ENCODE measurements at regions not wholly inside any gene's neighbourhood (a gene's known extent, or its start where the extent isn't known, plus 50 kb on each side); places are given as distances from the start of the nearest gene placed in this dataset.

- no peak for TF ChIP-seq CTCF (IDR thresholded peaks at IDR 0.05; ENCODE audit: control insufficient read depth, insufficient read depth, low read depth, low read length, missing control alignments)
- H3K4me3 ChIP-seq (ENCODE audit: control insufficient read depth, low read depth, low read length): no peak overlapping the region
- DNase-seq (ENCODE audit: low read depth): no peak
These were observed 70.8 kb upstream of the FREM3 start for GRCh38 chr4:143771269-143771668.

GRCh38 chr4:143768007-143768591, 67.6 kb upstream of the FREM3 start:
- TF ChIP-seq CTCF (IDR thresholded peaks at IDR 0.05; ENCODE audit: control insufficient read depth, insufficient read depth, low read depth, low read length, missing control alignments): no peak
- no peak for DNase-seq (ENCODE audit: low read depth)
- no peak overlapping the region for H3K4me3 ChIP-seq (ENCODE audit: control insufficient read depth, low read depth, low read length)

DNA sequence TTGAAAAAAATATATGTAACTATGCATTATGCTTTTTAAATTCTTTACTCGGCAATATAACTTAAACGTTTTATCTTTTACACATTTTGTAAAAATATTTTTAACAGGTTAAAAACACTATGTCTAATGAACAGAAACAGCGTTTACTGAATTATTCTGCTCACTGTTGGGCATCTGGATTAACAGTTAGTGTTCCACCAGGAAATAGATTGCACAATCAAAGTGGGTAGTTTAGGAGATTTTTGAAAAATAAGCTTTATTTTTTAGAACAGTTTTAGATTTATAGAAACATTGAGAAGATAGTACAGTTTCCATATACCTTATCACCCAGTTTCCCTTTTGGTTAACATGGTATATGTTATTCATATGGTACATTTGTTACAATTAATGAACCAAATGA, 63.1 kb upstream of the FREM3 start:
- no peak for TF ChIP-seq CTCF (IDR thresholded peaks at IDR 0.05; ENCODE audit: control insufficient read depth, insufficient read depth, low read depth, low read length, missing control alignments)
- DNase-seq (ENCODE audit: low read depth): no peak
- H3K4me3 ChIP-seq (ENCODE audit: control insufficient read depth, low read depth, low read length): no peak overlapping the region

- no peak overlapping the region for H3K4me3 ChIP-seq (ENCODE audit: control insufficient read depth, low read depth, low read length)
- no peak for TF ChIP-seq CTCF (IDR thresholded peaks at IDR 0.05; ENCODE audit: control insufficient read depth, insufficient read depth, low read depth, low read length, missing control alignments)
These were observed 62.0 kb upstream of the FREM3 start for GRCh38 chr4:143762511-143762910.

More at GRCh38 chr4:143762511-143762910, 62.0 kb upstream of the FREM3 start:
- no peak for DNase-seq (ENCODE audit: low read depth)
